ENCODE measurements at regions not wholly inside any gene's neighbourhood (a gene's known extent, or its start where the extent isn't known, plus 50 kb on each side); places are given as distances from the start of the nearest gene placed in this dataset.
"Not testable (repeated sequence)": the region's sequence is repeated elsewhere in the genome, so short reads cannot be mapped to it uniquely, and the experiment has no call there.

- no peak for DNase-seq (ENCODE audit: low read depth)
- H3K4me3 ChIP-seq (ENCODE audit: low read depth, low read length), result no peak overlapping the region
- no peak for TF ChIP-seq CTCF (IDR thresholded peaks at IDR 0.05; ENCODE audit: low read depth, low read length, missing control alignments)
Measured at GRCh38 chr5:103755974-103756373, 193.4 kb upstream of the NUDT12 start.

- no peak for TF ChIP-seq CTCF (IDR thresholded peaks at IDR 0.05; ENCODE audit: low read depth, low read length, missing control alignments)
- no peak for DNase-seq (ENCODE audit: low read depth)
- no peak overlapping the region for H3K4me3 ChIP-seq (ENCODE audit: low read depth, low read length)
Measured at GRCh38 chr5:103745353-103746065, 182.9 kb upstream of the NUDT12 start.

- H3K4me3 ChIP-seq (ENCODE audit: low read depth, low read length), result no peak overlapping the region
- no peak for TF ChIP-seq CTCF (IDR thresholded peaks at IDR 0.05; ENCODE audit: low read depth, low read length, missing control alignments)
- DNase-seq (ENCODE audit: low read depth), result no peak
Measured at GRCh38 chr5:103744159-103744558, 181.6 kb upstream of the NUDT12 start.

GRCh38 chr5:103743421-103743820, 180.8 kb upstream of the NUDT12 start:
- DNase-seq (ENCODE audit: low read depth), result no peak
- TF ChIP-seq CTCF (IDR thresholded peaks at IDR 0.05; ENCODE audit: low read depth, low read length, missing control alignments), result no peak

GRCh38 chr5:103741984-103742383, 179.4 kb upstream of the NUDT12 start:
- no peak for TF ChIP-seq CTCF (IDR thresholded peaks at IDR 0.05; ENCODE audit: low read depth, low read length, missing control alignments)

More at GRCh38 chr5:103743421-103743820, 180.8 kb upstream of the NUDT12 start:
- H3K4me3 ChIP-seq (ENCODE audit: low read depth, low read length), result no peak overlapping the region

GRCh38 chr5:103736343-103736742, 173.8 kb upstream of the NUDT12 start:
- DNase-seq (ENCODE audit: low read depth); H3K4me3 ChIP-seq (ENCODE audit: low read depth, low read length): not testable (repeated sequence)

More at GRCh38 chr5:103741984-103742383, 179.4 kb upstream of the NUDT12 start:
- H3K4me3 ChIP-seq (ENCODE audit: low read depth, low read length), result no peak overlapping the region
- DNase-seq (ENCODE audit: low read depth), result no peak

- no peak overlapping the region for H3K4me3 ChIP-seq (ENCODE audit: low read depth, low read length)
- no peak for DNase-seq (ENCODE audit: low read depth)
- TF ChIP-seq CTCF (IDR thresholded peaks at IDR 0.05; ENCODE audit: low read depth, low read length, missing control alignments), result no peak
Measured at GRCh38 chr5:103724271-103724670, 161.7 kb upstream of the NUDT12 start.

Data from GM12864 (cell line).